HepG2 (cell line): ENCODE measurements at regions not wholly inside any gene's neighbourhood (a gene's known extent, or its start where the extent isn't known, plus 50 kb on each side); places are given as distances from the start of the nearest gene placed in this dataset.

ENCODE experiments used
- TF ChIP-seq, protein P1 (sequence below): sonication (generic); formaldehyde crosslinking; IDR thresholded peaks from 2 replicates; pipeline ENCODE4 v1.4.0; 2020; ENCODE audit warnings: missing genetic modification reagents, borderline replicate concordance

GRCh38 chr3:127337911-127338531 is 50.2 kb upstream of the PRR20G start (continued):
- TF ChIP-seq, protein P1, sequence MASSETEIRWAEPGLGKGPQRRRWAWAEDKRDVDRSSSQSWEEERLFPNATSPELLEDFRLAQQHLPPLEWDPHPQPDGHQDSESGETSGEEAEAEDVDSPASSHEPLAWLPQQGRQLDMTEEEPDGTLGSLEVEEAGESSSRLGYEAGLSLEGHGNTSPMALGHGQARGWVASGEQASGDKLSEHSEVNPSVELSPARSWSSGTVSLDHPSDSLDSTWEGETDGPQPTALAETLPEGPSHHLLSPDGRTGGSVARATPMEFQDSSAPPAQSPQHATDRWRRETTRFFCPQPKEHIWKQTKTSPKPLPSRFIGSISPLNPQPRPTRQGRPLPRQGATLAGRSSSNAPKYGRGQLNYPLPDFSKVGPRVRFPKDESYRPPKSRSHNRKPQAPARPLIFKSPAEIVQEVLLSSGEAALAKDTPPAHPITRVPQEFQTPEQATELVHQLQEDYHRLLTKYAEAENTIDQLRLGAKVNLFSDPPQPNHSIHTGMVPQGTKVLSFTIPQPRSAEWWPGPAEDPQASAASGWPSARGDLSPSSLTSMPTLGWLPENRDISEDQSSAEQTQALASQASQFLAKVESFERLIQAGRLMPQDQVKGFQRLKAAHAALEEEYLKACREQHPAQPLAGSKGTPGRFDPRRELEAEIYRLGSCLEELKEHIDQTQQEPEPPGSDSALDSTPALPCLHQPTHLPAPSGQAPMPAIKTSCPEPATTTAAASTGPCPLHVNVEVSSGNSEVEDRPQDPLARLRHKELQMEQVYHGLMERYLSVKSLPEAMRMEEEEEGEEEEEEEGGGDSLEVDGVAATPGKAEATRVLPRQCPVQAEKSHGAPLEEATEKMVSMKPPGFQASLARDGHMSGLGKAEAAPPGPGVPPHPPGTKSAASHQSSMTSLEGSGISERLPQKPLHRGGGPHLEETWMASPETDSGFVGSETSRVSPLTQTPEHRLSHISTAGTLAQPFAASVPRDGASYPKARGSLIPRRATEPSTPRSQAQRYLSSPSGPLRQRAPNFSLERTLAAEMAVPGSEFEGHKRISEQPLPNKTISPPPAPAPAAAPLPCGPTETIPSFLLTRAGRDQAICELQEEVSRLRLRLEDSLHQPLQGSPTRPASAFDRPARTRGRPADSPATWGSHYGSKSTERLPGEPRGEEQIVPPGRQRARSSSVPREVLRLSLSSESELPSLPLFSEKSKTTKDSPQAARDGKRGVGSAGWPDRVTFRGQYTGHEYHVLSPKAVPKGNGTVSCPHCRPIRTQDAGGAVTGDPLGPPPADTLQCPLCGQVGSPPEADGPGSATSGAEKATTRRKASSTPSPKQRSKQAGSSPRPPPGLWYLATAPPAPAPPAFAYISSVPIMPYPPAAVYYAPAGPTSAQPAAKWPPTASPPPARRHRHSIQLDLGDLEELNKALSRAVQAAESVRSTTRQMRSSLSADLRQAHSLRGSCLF (CRISPR knock-in tag), result no peak
